HEK293 (cell line): ENCODE measurements at regions not wholly inside any gene's neighbourhood (a gene's known extent, or its start where the extent isn't known, plus 50 kb on each side); places are given as distances from the start of the nearest gene placed in this dataset.

ENCODE experiments used
- BCL11A ChIP-seq: fragments of 450-650 bp; formaldehyde crosslinking; IDR thresholded peaks from 2 replicates; pipeline ENCODE4 v1.5.1; 2016; ENCODE audit warnings: low read depth, missing biosample characterization, missing genetic modification characterization
- KLF9 ChIP-seq: fragments of 450-650 bp; formaldehyde crosslinking; IDR thresholded peaks from 2 replicates; pipeline ENCODE4 v1.5.1; 2016; ENCODE audit warnings: missing biosample characterization, missing genetic modification characterization, low read depth
- ZBTB6 ChIP-seq: fragments of 450-650 bp; formaldehyde crosslinking; IDR thresholded peaks from 2 replicates; pipeline ENCODE4 v1.5.1; 2017; ENCODE audit warnings: missing biosample characterization, missing genetic modification characterization
- ZFP41 ChIP-seq: fragments of 450-650 bp; formaldehyde crosslinking; IDR thresholded peaks from 2 replicates; pipeline ENCODE4 v1.5.1; 2016; ENCODE audit warnings: missing biosample characterization, missing genetic modification characterization, borderline replicate concordance
- ZNF292 ChIP-seq: fragments of 450-650 bp; formaldehyde crosslinking; IDR thresholded peaks from 2 replicates; pipeline ENCODE4 v1.5.1; 2016; ENCODE audit warnings: low read depth, missing biosample characterization, missing genetic modification characterization, borderline replicate concordance
- ZNF521 ChIP-seq: fragments of 450-650 bp; formaldehyde crosslinking; IDR thresholded peaks from 2 replicates; pipeline ENCODE4 v1.5.1; 2017; ENCODE audit warnings: missing biosample characterization, mild to moderate bottlenecking, missing genetic modification characterization
- ZNF629 ChIP-seq: fragments of 450-650 bp; formaldehyde crosslinking; IDR thresholded peaks from 2 replicates; pipeline ENCODE4 v1.5.1; 2017; ENCODE audit warnings: missing biosample characterization, missing genetic modification characterization
- ZNF707 ChIP-seq: fragments of 450-650 bp; formaldehyde crosslinking; IDR thresholded peaks from 2 replicates; pipeline ENCODE4 v1.5.1; 2016; ENCODE audit warnings: missing biosample characterization, missing genetic modification characterization
- TF ChIP-seq, protein P1 (sequence below): fragments of 450-650 bp; formaldehyde crosslinking; IDR thresholded peaks from 2 replicates; pipeline ENCODE4 v1.5.1; 2016; ENCODE audit warnings: missing biosample characterization, missing genetic modification characterization
- TF ChIP-seq, protein P2 (sequence below): fragments of 450-650 bp; formaldehyde crosslinking; IDR thresholded peaks from 2 replicates; pipeline ENCODE4 v1.5.1; 2016; ENCODE audit warnings: missing biosample characterization, missing genetic modification characterization
- TF ChIP-seq, protein P3 (sequence below): fragments of 450-650 bp; formaldehyde crosslinking; IDR thresholded peaks from 2 replicates; pipeline ENCODE4 v1.5.1; 2016; ENCODE audit warnings: missing biosample characterization, missing genetic modification characterization

- TF ChIP-seq ZNF629 (tag by site-specific recombination) (no peak), ZNF521 (tag by site-specific recombination) (no peak), KLF9 (no peak), ZFP41 (no peak), ZNF292 (tag by site-specific recombination) (no peak), ZNF707 (tag by site-specific recombination) (no peak), BCL11A (tag by site-specific recombination) (no peak), ZBTB6 (tag by site-specific recombination) (no peak)
- TF ChIP-seq, protein P1, sequence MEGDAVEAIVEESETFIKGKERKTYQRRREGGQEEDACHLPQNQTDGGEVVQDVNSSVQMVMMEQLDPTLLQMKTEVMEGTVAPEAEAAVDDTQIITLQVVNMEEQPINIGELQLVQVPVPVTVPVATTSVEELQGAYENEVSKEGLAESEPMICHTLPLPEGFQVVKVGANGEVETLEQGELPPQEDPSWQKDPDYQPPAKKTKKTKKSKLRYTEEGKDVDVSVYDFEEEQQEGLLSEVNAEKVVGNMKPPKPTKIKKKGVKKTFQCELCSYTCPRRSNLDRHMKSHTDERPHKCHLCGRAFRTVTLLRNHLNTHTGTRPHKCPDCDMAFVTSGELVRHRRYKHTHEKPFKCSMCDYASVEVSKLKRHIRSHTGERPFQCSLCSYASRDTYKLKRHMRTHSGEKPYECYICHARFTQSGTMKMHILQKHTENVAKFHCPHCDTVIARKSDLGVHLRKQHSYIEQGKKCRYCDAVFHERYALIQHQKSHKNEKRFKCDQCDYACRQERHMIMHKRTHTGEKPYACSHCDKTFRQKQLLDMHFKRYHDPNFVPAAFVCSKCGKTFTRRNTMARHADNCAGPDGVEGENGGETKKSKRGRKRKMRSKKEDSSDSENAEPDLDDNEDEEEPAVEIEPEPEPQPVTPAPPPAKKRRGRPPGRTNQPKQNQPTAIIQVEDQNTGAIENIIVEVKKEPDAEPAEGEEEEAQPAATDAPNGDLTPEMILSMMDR, result no peak
- TF ChIP-seq, protein P2, sequence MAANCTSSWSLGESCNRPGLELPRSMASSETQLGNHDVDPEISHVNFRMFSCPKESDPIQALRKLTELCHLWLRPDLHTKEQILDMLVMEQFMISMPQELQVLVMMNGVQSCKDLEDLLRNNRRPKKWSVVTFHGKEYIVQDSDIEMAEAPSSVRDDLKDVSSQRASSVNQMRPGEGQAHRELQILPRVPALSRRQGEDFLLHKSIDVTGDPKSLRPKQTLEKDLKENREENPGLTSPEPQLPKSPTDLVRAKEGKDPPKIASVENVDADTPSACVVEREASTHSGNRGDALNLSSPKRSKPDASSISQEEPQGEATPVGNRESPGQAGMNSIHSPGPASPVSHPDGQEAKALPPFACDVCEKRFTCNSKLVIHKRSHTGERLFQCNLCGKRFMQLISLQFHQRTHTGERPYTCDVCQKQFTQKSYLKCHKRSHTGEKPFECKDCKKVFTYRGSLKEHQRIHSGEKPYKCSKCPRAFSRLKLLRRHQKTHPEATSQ, result no peak
- TF ChIP-seq, protein P3, sequence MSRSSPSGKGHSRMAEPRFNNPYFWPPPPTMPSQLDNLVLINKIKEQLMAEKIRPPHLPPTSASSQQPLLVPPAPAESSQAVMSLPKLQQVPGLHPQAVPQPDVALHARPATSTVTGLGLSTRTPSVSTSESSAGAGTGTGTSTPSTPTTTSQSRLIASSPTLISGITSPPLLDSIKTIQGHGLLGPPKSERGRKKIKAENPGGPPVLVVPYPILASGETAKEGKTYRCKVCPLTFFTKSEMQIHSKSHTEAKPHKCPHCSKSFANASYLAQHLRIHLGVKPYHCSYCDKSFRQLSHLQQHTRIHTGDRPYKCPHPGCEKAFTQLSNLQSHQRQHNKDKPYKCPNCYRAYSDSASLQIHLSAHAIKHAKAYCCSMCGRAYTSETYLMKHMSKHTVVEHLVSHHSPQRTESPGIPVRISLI (tag by site-specific recombination), result no peak
Measured at GRCh38 chr6:91827151-91827550, 1240.3 kb upstream of the MAP3K7 start.
